Endodermal cell (in vitro differentiated cells): ENCODE measurements at regions not wholly inside any gene's neighbourhood (a gene's known extent, or its start where the extent isn't known, plus 50 kb on each side); places are given as distances from the start of the nearest gene placed in this dataset.

Experiments
- DNase-seq: peaks from one replicate; pipeline ENCODE4 v3.0.0-alpha.2; 2017
- H3K27ac ChIP-seq: 2 replicates; pipeline ENCODE4 v1.5.1; 2013; ENCODE audit warnings: mild to moderate bottlenecking, low read depth, low read length, moderate library complexity
- H3K27me3 ChIP-seq: 2 replicates; pipeline ENCODE4 v1.6.1; 2013; ENCODE audit warnings: mild to moderate bottlenecking, low read length, moderate library complexity; ENCODE audit not compliant: insufficient read depth, control insufficient read depth, poor library complexity, severe bottlenecking
- H3K36me3 ChIP-seq: 2 replicates; pipeline ENCODE4 v1.7.0; 2013; ENCODE audit warnings: mild to moderate bottlenecking, low read length, moderate library complexity; ENCODE audit not compliant: control insufficient read depth, insufficient read depth
- H3K4me1 ChIP-seq: one replicate; pipeline ENCODE4 v1.7.0; 2013; ENCODE audit warnings: low read length; ENCODE audit not compliant: control insufficient read depth, insufficient read depth
- H3K4me3 ChIP-seq: 2 replicates; pipeline ENCODE4 v1.5.1; 2013; ENCODE audit warnings: mild to moderate bottlenecking, low read length, moderate library complexity
- H3K9ac ChIP-seq: 2 replicates; pipeline ENCODE4 v1.6.1; 2013; ENCODE audit warnings: mild to moderate bottlenecking, low read length, moderate library complexity; ENCODE audit not compliant: poor library complexity, severe bottlenecking; ENCODE audit errors: extremely low read depth
- H3K9me3 ChIP-seq: 2 replicates; pipeline ENCODE4 v1.6.1; 2013; ENCODE audit warnings: mild to moderate bottlenecking, low read length, moderate library complexity; ENCODE audit not compliant: control insufficient read depth
- H3K27ac Mint-ChIP-seq: 2 replicates; pipeline ENCODE4 v1.8.0; 2020; ENCODE audit warnings: mixed read lengths
- H3K27me3 Mint-ChIP-seq: 2 replicates; pipeline ENCODE4 v1.8.0; 2021; ENCODE audit warnings: mild to moderate bottlenecking, mixed read lengths; ENCODE audit not compliant: insufficient read depth
- H3K36me3 Mint-ChIP-seq: 2 replicates; pipeline ENCODE4 v1.8.0; 2020; ENCODE audit warnings: low read depth, mixed read lengths
- H3K4me1 Mint-ChIP-seq: 2 replicates; pipeline ENCODE4 v1.8.0; 2020; ENCODE audit warnings: mixed read lengths
- H3K4me3 Mint-ChIP-seq: 2 replicates; pipeline ENCODE4 v1.8.0; 2020; ENCODE audit warnings: mild to moderate bottlenecking, moderate library complexity, mixed read lengths
- H3K9me3 Mint-ChIP-seq: 2 replicates; pipeline ENCODE4 v1.8.0; 2020; ENCODE audit warnings: mild to moderate bottlenecking, mixed read lengths
- WGBS, 2 experiments: methylation state at CpG; one replicate each; pipeline versions ENCODE4 v1.1.5 to v1.1.7; 2013; ENCODE audit warnings: missing lambda C conversion rate in 2 of 2, mixed read lengths in 1 of 2; ENCODE audit not compliant: insufficient coverage in 1 of 2, insufficient read length in 1 of 2; 5-methylcytosine and 5-hydroxymethylcytosine counted together
- TF ChIP-seq, protein P1 (sequence below): fragments of 200-600 bp; sonication (generic); conservative IDR thresholded peaks from 2 replicates; pipeline ENCODE4 v1.5.0; 2021; ENCODE audit warnings: antibody characterized with exemption, mild to moderate bottlenecking

DNA sequence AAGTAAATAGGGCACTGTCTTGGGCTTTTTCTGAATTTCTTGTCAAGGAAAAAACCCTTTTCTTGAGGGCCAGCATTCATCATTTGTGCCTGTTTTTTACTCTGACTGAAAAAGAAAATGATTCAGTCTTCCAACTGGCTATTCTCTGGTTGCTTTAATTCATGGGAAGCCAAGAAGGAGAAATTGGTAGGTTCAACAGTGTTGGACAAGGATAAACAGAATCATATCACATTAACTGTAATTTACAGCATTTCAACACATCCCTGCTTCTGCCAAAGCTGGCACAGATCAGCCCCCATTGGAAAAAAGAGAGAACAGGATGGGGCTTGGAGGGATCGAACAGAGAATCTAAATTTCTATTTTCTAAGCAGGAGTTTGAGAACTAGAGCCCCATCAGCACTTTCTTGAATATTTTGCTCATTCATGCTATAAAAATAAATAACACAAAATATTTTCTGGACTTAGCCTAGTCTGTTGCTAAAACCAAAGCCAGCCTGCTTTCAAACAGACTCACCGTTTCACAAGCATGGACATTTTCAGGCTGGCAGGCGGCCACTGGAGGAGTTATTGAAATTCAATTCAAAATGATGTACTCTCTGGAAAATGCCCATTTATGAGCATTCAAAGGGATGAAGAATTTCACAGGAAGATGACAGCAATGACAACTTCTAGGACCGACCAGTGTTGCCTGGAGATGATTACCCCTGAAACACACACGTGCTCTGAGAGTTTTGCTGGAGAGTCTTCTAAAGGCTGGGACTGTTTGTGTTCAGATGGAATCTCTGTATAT is 181.2 kb downstream of the WNT5A start:
- Mint-ChIP-seq H3K27me3 (no peaks in the 10 kb centered on the region), H3K36me3 (no peaks in the 10 kb centered on the region), H3K4me3 (no peak overlapping the region), H3K27ac (no peak overlapping the region), H3K4me1 (no peaks in the 10 kb centered on the region), H3K9me3 (no peaks in the 10 kb centered on the region)
- 90 to 94% methylated on average over 4 to 5 of the region's 5 CpGs for WGBS, 2 experiments
- no peaks in the 10 kb centered on the region for H3K27me3 ChIP-seq
- TF ChIP-seq, protein P1, sequence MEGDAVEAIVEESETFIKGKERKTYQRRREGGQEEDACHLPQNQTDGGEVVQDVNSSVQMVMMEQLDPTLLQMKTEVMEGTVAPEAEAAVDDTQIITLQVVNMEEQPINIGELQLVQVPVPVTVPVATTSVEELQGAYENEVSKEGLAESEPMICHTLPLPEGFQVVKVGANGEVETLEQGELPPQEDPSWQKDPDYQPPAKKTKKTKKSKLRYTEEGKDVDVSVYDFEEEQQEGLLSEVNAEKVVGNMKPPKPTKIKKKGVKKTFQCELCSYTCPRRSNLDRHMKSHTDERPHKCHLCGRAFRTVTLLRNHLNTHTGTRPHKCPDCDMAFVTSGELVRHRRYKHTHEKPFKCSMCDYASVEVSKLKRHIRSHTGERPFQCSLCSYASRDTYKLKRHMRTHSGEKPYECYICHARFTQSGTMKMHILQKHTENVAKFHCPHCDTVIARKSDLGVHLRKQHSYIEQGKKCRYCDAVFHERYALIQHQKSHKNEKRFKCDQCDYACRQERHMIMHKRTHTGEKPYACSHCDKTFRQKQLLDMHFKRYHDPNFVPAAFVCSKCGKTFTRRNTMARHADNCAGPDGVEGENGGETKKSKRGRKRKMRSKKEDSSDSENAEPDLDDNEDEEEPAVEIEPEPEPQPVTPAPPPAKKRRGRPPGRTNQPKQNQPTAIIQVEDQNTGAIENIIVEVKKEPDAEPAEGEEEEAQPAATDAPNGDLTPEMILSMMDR, result no peak
- no peaks in the 10 kb centered on the region for H3K9me3 ChIP-seq
- no peaks in the 10 kb centered on the region for H3K36me3 ChIP-seq
- no peak overlapping the region for H3K27ac ChIP-seq
- H3K9ac ChIP-seq, result no peak overlapping the region
- H3K4me1 ChIP-seq, result no peaks in the 10 kb centered on the region
- DNase-seq, result no peak
- H3K4me3 ChIP-seq, result no peak overlapping the region

DNA sequence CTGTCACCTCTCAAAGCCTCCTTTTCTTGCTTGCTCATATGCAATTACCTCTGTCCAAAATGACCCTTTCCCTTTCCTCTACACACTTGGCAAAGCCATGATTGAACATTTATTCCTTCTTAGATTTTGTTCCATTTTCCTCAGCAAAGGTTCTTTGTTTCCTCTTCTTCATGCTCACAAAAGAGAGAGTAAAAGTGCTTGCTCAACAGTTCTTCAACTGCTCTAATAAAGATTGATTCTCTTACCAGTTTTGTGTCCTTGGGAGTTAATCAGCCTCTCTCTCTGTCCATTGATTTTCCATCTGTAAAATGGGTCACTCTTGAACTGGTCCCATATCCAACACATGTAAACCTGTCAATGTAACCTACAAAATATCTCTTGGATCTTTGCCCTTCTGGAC is 186.4 kb downstream of the WNT5A start:
- Mint-ChIP-seq H3K27me3 (no peaks in the 10 kb centered on the region), H3K4me1 (no peaks in the 10 kb centered on the region), H3K9me3 (no peaks in the 10 kb centered on the region), H3K4me3 (no peak overlapping the region), H3K27ac (no peak overlapping the region), H3K36me3 (no peaks in the 10 kb centered on the region)
- H3K36me3 ChIP-seq, result no peaks in the 10 kb centered on the region
- H3K27ac ChIP-seq, result no peak overlapping the region
- H3K9me3 ChIP-seq, result no peaks in the 10 kb centered on the region
- H3K27me3 ChIP-seq, result no peaks in the 10 kb centered on the region
- H3K4me3 ChIP-seq, result no peak overlapping the region
- H3K4me1 ChIP-seq, result no peaks in the 10 kb centered on the region
- DNase-seq, result no peak
- H3K9ac ChIP-seq, result no peak overlapping the region
- TF ChIP-seq, protein P1, result no peak

DNA sequence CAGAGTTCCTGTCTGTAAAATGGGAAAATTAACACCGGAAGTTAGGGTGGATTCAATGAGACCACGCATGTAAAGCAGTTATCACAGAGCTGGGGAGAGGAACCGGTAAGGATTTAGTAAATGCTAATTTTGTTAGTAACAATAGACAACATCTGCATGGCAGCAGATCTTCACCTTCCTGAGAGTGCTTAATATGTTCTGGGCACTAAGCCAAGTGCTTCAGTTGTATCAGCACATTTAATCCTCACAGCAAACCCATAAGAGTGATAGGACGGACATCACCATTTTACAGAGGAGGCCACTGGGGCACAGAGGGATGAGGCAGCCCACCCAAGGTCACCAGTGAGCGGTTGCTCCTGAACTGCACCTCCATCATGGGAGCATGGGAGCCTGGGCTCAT is 189.4 kb downstream of the WNT5A start:
- H3K27me3 Mint-ChIP-seq, result no peaks in the 10 kb centered on the region
- H3K9me3 Mint-ChIP-seq, result no peaks in the 10 kb centered on the region
- H3K4me1 Mint-ChIP-seq, result no peaks in the 10 kb centered on the region
- Histone ChIP-seq H3K27ac (no peak overlapping the region), H3K9ac (no peak overlapping the region), H3K4me3 (no peak overlapping the region), H3K36me3 (no peaks in the 10 kb centered on the region), H3K4me1 (no peaks in the 10 kb centered on the region), H3K9me3 (no peaks in the 10 kb centered on the region), H3K27me3 (no peaks in the 10 kb centered on the region)
- DNase-seq, result no peak
- TF ChIP-seq, protein P1, result no peak
- no peaks in the 10 kb centered on the region for H3K36me3 Mint-ChIP-seq
- no peak overlapping the region for H3K27ac Mint-ChIP-seq
- no peak overlapping the region for H3K4me3 Mint-ChIP-seq
- WGBS, 2 experiments, result 92 to 96% methylated on average over 5 of the region's 5 CpGs
